Stimulated activated CD8-positive, alpha-beta memory T cell treated with anti-CD3 and anti-CD28 coated beads, Interleukin-7, amount 100 ng/mL, for 48 hours (primary cell): ENCODE measurements at regions not wholly inside any gene's neighbourhood (a gene's known extent, or its start where the extent isn't known, plus 50 kb on each side); places are given as distances from the start of the nearest gene placed in this dataset.
A peak's percentile ranks its signal among the peaks of the same experiment; 100 is the strongest.

Source experiments
- DNase-seq, 2 donors: peaks; one replicate each; pipeline ENCODE4 v3.0.0-alpha.2; 2020; ENCODE audit warnings: low read depth in 1 of 2; ENCODE audit errors: extremely low read depth in 1 of 2

- DNase-seq: no peak
These were observed 270.1 kb downstream of the PTTG2 start for GRCh38 chr4:38230121-38230801.

GRCh38 chr4:38230821-38231563, 270.8 kb downstream of the PTTG2 start:
- no peak for DNase-seq

GRCh38 chr4:38231626-38232025, 271.4 kb downstream of the PTTG2 start:
- DNase-seq: no peak

GRCh38 chr4:38232741-38233140, 272.5 kb downstream of the PTTG2 start:
- DNase-seq: no peak

GRCh38 chr4:38233727-38234480, 273.7 kb downstream of the PTTG2 start:
- DNase-seq: no peak

GRCh38 chr4:38235354-38235753, 275.2 kb downstream of the PTTG2 start:
- no peak for DNase-seq

- DNase-seq: no peak
These were observed 275.8 kb downstream of the PTTG2 start for GRCh38 chr4:38236003-38236402.

GRCh38 chr4:38236503-38236902, 276.3 kb downstream of the PTTG2 start:
- DNase-seq: no peak

- no peak for DNase-seq
These were observed 276.9 kb downstream of the PTTG2 start for GRCh38 chr4:38237139-38237538.

- DNase-seq: no peak
These were observed 281.3 kb downstream of the PTTG2 start for GRCh38 chr4:38241541-38241940.

- no peak for DNase-seq
These were observed 281.9 kb downstream of the PTTG2 start for GRCh38 chr4:38242101-38242500.

- no peak for DNase-seq
These were observed 282.7 kb downstream of the PTTG2 start for GRCh38 chr4:38242822-38243387.

- no peak for DNase-seq
These were observed 283.3 kb downstream of the PTTG2 start for GRCh38 chr4:38243388-38244053.

- no peak for DNase-seq
These were observed 294.6 kb downstream of the PTTG2 start for GRCh38 chr4:38254825-38255224.

GRCh38 chr4:38255572-38255971, 295.4 kb downstream of the PTTG2 start:
- no peak for DNase-seq

GRCh38 chr4:38266616-38267015, 306.4 kb downstream of the PTTG2 start:
- DNase-seq: peak in 1 of 2 donors; percentile 9

- DNase-seq: no peak
These were observed 308.1 kb downstream of the PTTG2 start for GRCh38 chr4:38268108-38268820.

GRCh38 chr4:38268837-38269236, 308.6 kb downstream of the PTTG2 start:
- DNase-seq: no peak

GRCh38 chr4:38273407-38273806, 313.2 kb downstream of the PTTG2 start:
- no peak for DNase-seq
